GM19455 (cell line): ENCODE measurements at regions not wholly inside any gene's neighbourhood (a gene's known extent, or its start where the extent isn't known, plus 50 kb on each side); places are given as distances from the start of the nearest gene placed in this dataset.

Experiments
- ATAC-seq: cut with Tn5 transposase; IDR thresholded peaks from one replicate; pipeline ENCODE4 v1.9.1; 2021; ENCODE audit not compliant: unreplicated experiment

DNA sequence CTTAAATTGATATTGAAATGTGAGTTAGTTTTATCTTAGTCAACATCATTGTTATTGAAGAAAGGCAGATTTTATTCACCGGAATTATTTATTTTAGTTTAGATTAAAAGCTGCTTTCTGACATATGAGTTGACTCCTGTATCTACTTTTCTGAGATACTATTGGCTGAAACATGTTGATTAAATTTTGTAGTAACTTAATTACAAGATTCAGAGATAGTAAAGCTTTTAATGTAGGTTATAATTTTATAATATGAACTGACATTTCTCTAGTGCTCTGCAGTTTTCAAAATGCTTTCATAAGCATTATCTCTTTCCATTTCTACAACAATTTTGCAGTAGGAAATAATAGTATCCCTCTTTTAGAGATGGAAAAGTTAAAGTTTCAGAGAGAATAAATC lies 616.0 kb downstream of the USP25 start:
- ATAC-seq = no peak

- ATAC-seq = no peak
These were observed 617.4 kb downstream of the USP25 start for GRCh38 chr21:16347223-16347622.

- no peak for ATAC-seq
These were observed 624.0 kb downstream of the USP25 start for GRCh38 chr21:16353764-16354163.

GRCh38 chr21:16357994-16358393 lies 628.2 kb downstream of the USP25 start:
- ATAC-seq = no peak

GRCh38 chr21:16358784-16359183 lies 629.0 kb downstream of the USP25 start:
- no peak for ATAC-seq

- ATAC-seq = no peak
These were observed 633.3 kb downstream of the USP25 start for GRCh38 chr21:16363100-16363499.

- no peak for ATAC-seq
These were observed 633.7 kb downstream of the USP25 start for GRCh38 chr21:16363518-16363917.

- no peak for ATAC-seq
These were observed 636.4 kb downstream of the USP25 start for GRCh38 chr21:16366207-16366606.

DNA sequence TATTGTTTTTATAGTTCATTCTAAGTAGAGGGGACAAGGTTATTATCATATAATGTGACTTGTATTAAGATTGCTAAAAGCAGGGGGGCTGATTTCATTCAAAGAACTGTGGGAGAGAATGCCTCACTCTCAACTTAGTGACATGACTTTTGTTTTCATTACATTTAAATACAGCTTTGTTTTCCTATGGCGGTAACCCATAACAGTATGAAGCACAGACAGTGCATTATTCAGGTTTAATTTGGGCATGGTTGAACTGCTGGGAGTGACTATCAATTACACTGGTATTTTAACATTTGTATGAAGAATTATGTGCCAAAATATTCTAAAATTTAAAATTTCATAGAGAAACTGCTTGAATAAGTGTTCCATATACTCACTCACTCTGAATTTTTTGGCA lies 637.3 kb downstream of the USP25 start:
- no peak for ATAC-seq

DNA sequence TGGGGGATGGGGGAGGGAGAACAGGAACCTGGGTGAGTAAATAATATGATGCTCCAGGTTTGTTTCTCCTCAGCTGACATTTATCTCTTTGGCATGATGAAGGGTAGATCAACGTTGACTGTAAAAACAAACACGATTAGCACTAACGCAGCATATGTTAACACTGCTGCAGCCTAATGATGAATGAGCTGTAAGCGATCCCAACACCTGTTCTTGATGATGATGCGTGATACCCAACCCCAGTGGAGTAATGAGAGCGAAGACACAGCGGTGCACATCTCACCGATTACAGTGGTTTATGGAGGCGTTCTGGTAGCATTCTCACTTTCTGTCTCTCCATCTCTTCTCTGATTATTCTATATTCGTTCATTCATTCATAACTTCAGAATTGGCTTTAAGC lies 640.4 kb downstream of the USP25 start:
- no peak for ATAC-seq

- ATAC-seq = no peak
These were observed 642.8 kb downstream of the USP25 start for GRCh38 chr21:16372586-16372985.

GRCh38 chr21:16376673-16377072 lies 646.9 kb downstream of the USP25 start:
- no peak for ATAC-seq

- no peak for ATAC-seq
These were observed 647.4 kb downstream of the USP25 start for GRCh38 chr21:16377120-16377658.

DNA sequence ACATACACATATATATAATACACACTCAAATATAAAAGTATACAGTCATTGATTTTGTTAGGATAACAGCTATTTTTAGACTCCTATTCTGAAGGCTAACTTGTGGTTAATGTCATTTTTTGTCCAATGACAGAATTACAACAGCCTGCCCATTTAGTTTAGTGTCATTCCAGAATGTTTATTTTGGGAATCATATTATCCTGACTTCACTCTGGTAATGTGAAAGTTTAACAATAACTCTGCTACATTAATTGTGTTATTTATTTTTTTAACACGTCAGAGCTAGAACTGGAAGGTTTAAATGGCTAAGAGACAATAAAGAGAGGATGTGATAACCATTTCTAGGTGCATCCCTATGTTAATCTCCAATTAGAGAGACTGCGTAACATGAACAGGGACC lies 648.1 kb downstream of the USP25 start:
- ATAC-seq = no peak

- no peak for ATAC-seq
These were observed 648.7 kb downstream of the USP25 start for GRCh38 chr21:16378525-16378924.

GRCh38 chr21:16388291-16388690 lies 658.5 kb downstream of the USP25 start:
- no peak for ATAC-seq

DNA sequence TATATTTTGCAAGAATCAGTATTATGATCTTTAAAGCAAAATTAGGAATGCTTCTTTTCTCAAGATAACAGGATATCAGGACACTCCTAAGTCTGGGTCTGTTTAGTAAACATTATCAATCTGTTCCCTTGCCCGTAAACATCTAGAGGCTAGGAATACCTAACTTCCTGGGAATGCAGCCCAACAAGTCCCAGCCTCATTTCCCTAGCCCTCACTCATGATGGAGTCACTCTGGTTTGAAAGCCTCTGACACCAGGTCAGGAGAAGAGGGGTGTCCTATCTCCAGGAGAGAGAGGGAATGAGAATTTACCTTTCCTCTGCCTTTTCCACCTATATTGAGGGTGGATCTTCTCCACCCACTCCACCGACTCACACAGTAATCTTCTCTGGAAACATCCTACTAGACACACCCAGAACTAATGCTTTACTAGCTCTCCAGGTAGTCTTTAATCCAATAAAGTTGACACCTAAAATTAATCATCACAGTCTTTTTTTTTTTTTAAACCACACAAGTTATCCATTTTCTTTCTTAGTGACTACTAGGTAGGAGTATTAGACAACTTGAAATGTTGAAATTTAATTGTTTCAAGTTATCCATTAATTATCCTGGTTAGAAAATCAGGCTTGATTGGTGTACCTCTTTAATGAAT lies 659.3 kb downstream of the USP25 start:
- no peak for ATAC-seq

DNA sequence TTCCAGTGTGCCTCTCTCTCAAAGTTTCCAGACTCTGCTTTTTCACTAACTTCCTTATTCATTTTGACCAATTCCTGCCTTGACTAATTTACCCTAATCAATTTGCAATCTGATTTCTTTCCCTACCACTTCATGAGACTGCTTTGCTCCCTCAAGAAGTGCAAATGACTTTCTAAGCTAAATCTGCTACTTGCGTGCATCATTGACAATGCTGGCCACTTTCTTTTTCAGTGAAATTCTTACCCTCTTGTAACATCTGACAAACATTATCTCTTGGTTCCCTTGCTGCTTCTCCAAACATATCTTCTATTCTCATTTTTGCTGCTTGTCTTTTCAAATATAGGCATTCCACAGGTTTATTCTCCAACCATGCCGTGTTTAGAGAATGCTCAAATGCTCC lies 659.9 kb downstream of the USP25 start:
- no peak for ATAC-seq

- ATAC-seq = no peak
These were observed 665.5 kb downstream of the USP25 start for GRCh38 chr21:16395285-16395684.

DNA sequence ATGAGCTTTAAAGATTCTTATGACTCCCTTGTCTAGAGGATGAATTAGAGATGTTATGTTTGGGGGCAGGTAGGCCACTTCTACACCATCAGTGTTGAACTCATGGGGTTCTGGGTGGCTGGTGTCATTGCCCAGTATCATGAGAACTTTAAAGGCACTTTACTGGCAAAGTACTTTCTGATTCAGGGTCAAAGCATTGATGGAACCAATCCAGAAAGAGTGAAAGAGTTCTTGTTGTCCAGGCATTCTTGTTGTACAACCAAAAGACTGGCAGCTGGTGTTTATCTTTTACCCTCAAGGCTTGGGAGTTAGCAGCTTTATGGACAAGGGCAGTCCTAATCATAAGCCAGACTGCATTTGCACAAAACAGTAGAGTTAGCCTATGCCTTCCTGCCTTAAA lies 673.0 kb downstream of the USP25 start:
- ATAC-seq = no peak

DNA sequence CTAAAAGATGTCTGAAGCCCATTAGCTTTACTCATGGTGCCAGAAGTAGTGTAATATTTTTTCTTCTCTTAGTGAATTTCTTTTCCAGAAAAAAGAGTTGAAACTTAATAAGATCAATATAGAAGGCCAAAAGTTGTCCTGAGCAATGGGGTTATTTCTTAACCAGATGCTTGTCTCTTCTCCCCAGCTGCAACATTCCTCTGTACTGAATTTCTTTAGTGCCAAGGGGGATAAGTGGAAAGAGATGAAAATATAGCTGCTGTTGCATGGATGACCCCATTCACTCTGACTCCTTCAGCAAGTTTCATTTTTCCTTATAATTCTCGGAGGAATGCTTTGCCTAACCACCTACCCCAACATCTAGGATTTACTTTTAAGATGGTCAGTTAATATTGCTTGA lies 675.0 kb downstream of the USP25 start:
- no peak for ATAC-seq

DNA sequence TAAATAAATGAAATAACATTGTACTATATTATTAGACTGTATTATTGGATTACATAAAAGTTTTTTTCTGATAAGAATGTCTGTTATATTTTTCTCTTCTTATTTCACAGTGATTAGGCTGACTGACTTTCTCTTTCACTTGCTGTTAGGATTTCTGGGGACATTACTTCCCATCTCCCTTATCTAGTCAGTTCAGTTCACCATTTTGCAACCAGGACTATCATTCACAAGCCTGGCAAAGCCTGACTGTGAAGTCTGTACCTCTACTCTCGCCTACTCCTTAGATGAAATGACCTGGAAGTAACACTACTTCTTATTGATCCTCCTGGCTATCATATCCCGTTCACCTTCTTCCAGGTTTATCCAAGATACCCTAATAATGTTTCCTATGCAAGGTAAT lies 676.6 kb downstream of the USP25 start:
- no peak for ATAC-seq
